HG02642 (cell line): ENCODE measurements at regions not wholly inside any gene's neighbourhood (a gene's known extent, or its start where the extent isn't known, plus 50 kb on each side); places are given as distances from the start of the nearest gene placed in this dataset.

ENCODE experiments used
- ATAC-seq: cut with Tn5 transposase; IDR thresholded peaks from one replicate; pipeline ENCODE4 v1.9.1; 2021; ENCODE audit warnings: mild to moderate bottlenecking; ENCODE audit not compliant: unreplicated experiment, poor library complexity

- no peak for ATAC-seq
These were observed 540.0 kb upstream of the GOT2 start for GRCh38 chr16:59274141-59274540.

GRCh38 chr16:59263955-59264354 lies 529.8 kb upstream of the GOT2 start:
- no peak for ATAC-seq

- ATAC-seq = no peak
These were observed 526.8 kb upstream of the GOT2 start for GRCh38 chr16:59260892-59261291.

GRCh38 chr16:59259950-59260319 lies 525.8 kb upstream of the GOT2 start:
- ATAC-seq = no peak

GRCh38 chr16:59259074-59259949 lies 525.2 kb upstream of the GOT2 start:
- ATAC-seq = no peak

- ATAC-seq = no peak
These were observed 518.2 kb upstream of the GOT2 start for GRCh38 chr16:59252317-59252716.

- ATAC-seq = no peak
These were observed 514.9 kb upstream of the GOT2 start for GRCh38 chr16:59249011-59249410.

GRCh38 chr16:59242556-59242955 lies 508.4 kb upstream of the GOT2 start:
- ATAC-seq = no peak

GRCh38 chr16:59238246-59238645 lies 504.1 kb upstream of the GOT2 start:
- no peak for ATAC-seq

GRCh38 chr16:59236804-59237458 lies 502.8 kb upstream of the GOT2 start:
- no peak for ATAC-seq

- ATAC-seq = no peak
These were observed 490.3 kb upstream of the GOT2 start for GRCh38 chr16:59224401-59224800.

GRCh38 chr16:59220011-59220410 lies 485.9 kb upstream of the GOT2 start:
- ATAC-seq = no peak

GRCh38 chr16:59216291-59216690 lies 482.2 kb upstream of the GOT2 start:
- no peak for ATAC-seq

GRCh38 chr16:59214455-59214854 lies 480.3 kb upstream of the GOT2 start:
- ATAC-seq = no peak

GRCh38 chr16:59213952-59214351 lies 479.8 kb upstream of the GOT2 start:
- ATAC-seq = no peak

- no peak for ATAC-seq
These were observed 478.4 kb upstream of the GOT2 start for GRCh38 chr16:59212492-59213024.

GRCh38 chr16:59210955-59211541 lies 476.9 kb upstream of the GOT2 start:
- no peak for ATAC-seq

GRCh38 chr16:59205403-59205802 lies 471.3 kb upstream of the GOT2 start:
- ATAC-seq = no peak

GRCh38 chr16:59204589-59204988 lies 470.5 kb upstream of the GOT2 start:
- no peak for ATAC-seq

GRCh38 chr16:59202233-59202862 lies 468.2 kb upstream of the GOT2 start:
- no peak for ATAC-seq

- no peak for ATAC-seq
These were observed 467.7 kb upstream of the GOT2 start for GRCh38 chr16:59201821-59202220.
